HG03558 (cell line): ENCODE measurements at regions not wholly inside any gene's neighbourhood (a gene's known extent, or its start where the extent isn't known, plus 50 kb on each side); places are given as distances from the start of the nearest gene placed in this dataset.
"Not testable (repeated sequence)": the region's sequence is repeated elsewhere in the genome, so short reads cannot be mapped to it uniquely, and the experiment has no call there.

Source experiments
- ATAC-seq: cut with Tn5 transposase; IDR thresholded peaks from one replicate; pipeline ENCODE4 v1.9.1; 2021; ENCODE audit warnings: moderate number of reproducible peaks; ENCODE audit not compliant: unreplicated experiment; ENCODE audit errors: extremely low read depth

- ATAC-seq, result no peak
These were observed 446.5 kb downstream of the PRR16 start for GRCh38 chr5:120910629-120911028.

- no peak for ATAC-seq
These were observed 449.3 kb downstream of the PRR16 start for GRCh38 chr5:120913396-120913795.

GRCh38 chr5:120917214-120917758 lies 453.2 kb downstream of the PRR16 start:
- no peak for ATAC-seq

GRCh38 chr5:120919017-120919416 lies 454.9 kb downstream of the PRR16 start:
- no peak for ATAC-seq

- ATAC-seq, result no peak
These were observed 458.9 kb downstream of the PRR16 start for GRCh38 chr5:120923026-120923425.

- no peak for ATAC-seq
These were observed 462.4 kb downstream of the PRR16 start for GRCh38 chr5:120926471-120926870.

GRCh38 chr5:120927950-120928530 lies 463.9 kb downstream of the PRR16 start:
- ATAC-seq, result no peak

- ATAC-seq, result no peak
These were observed 468.4 kb downstream of the PRR16 start for GRCh38 chr5:120932480-120932879.

- no peak for ATAC-seq
These were observed 469.9 kb downstream of the PRR16 start for GRCh38 chr5:120934031-120934430.

GRCh38 chr5:120936652-120937051 lies 472.6 kb downstream of the PRR16 start:
- no peak for ATAC-seq

- ATAC-seq, result no peak
These were observed 474.5 kb downstream of the PRR16 start for GRCh38 chr5:120938604-120939003.

GRCh38 chr5:120942596-120943350 lies 478.7 kb downstream of the PRR16 start:
- no peak for ATAC-seq

- ATAC-seq, result not testable (repeated sequence)
These were observed 485.5 kb downstream of the PRR16 start for GRCh38 chr5:120949596-120949995.

- ATAC-seq, result not testable (repeated sequence)
These were observed 489.3 kb downstream of the PRR16 start for GRCh38 chr5:120953445-120953844.

- ATAC-seq, result no peak
These were observed 490.2 kb downstream of the PRR16 start for GRCh38 chr5:120954255-120954654.

GRCh38 chr5:120955795-120956194 lies 491.7 kb downstream of the PRR16 start:
- ATAC-seq, result no peak

- ATAC-seq, result no peak
These were observed 494.9 kb downstream of the PRR16 start for GRCh38 chr5:120958877-120959485.

- no peak for ATAC-seq
These were observed 496.4 kb downstream of the PRR16 start for GRCh38 chr5:120960510-120960909.

- ATAC-seq, result no peak
These were observed 503.3 kb downstream of the PRR16 start for GRCh38 chr5:120967366-120967765.

GRCh38 chr5:120974690-120975089 lies 510.6 kb downstream of the PRR16 start:
- ATAC-seq, result no peak

- ATAC-seq, result no peak
These were observed 518.3 kb downstream of the PRR16 start for GRCh38 chr5:120982351-120982750.
